ENCODE measurements at regions not wholly inside any gene's neighbourhood (a gene's known extent, or its start where the extent isn't known, plus 50 kb on each side); places are given as distances from the start of the nearest gene placed in this dataset.

GRCh38 chr3:11089931-11090330 is 64.4 kb upstream of the HRH1 start:
- no peak for DNase-seq

GRCh38 chr3:11090551-11090950 is 63.7 kb upstream of the HRH1 start:
- no peak for DNase-seq

- no peak for DNase-seq
Measured at GRCh38 chr3:11091088-11091590, 63.2 kb upstream of the HRH1 start.

- DNase-seq: no peak
Measured at GRCh38 chr3:11091791-11092190, 62.5 kb upstream of the HRH1 start.

- no peak for DNase-seq
Measured at GRCh38 chr3:11093823-11094340, 60.4 kb upstream of the HRH1 start.

GRCh38 chr3:11095932-11096265 is 58.4 kb upstream of the HRH1 start:
- no peak for DNase-seq

GRCh38 chr3:11096266-11097139 is 57.8 kb upstream of the HRH1 start:
- peak; percentile 85 for DNase-seq

- no peak for DNase-seq
Measured at GRCh38 chr3:11099306-11099705, 55.0 kb upstream of the HRH1 start.
